Fibroblast of lung (primary cell): ENCODE measurements at regions not wholly inside any gene's neighbourhood (a gene's known extent, or its start where the extent isn't known, plus 50 kb on each side); places are given as distances from the start of the nearest gene placed in this dataset.

Experiments
- DNase-seq, 2 donors: peaks; one replicate each; pipeline versions ENCODE4 v3.0.0 to v3.0.0-alpha.2; 2010; ENCODE audit warnings: low read depth in 2 of 2
- H2AFZ ChIP-seq: 2 replicates; pipeline ENCODE4 v1.5.1; 2012; ENCODE audit warnings: low read length, control low read depth, inconsistent platforms
- H3K27ac ChIP-seq: 2 replicates; pipeline ENCODE4 v1.5.1; 2011; ENCODE audit warnings: low read length, control low read depth; ENCODE audit not compliant: insufficient read depth
- H3K27me3 ChIP-seq: 2 replicates; pipeline ENCODE4 v1.5.1; 2011; ENCODE audit warnings: mild to moderate bottlenecking, low read length; ENCODE audit not compliant: control insufficient read depth, insufficient read depth
- H3K36me3 ChIP-seq: 2 replicates; pipeline ENCODE4 v1.5.1; 2011; ENCODE audit warnings: low read length; ENCODE audit not compliant: control insufficient read depth, insufficient read depth
- H3K4me1 ChIP-seq: 2 replicates; pipeline ENCODE4 v1.5.1; 2011; ENCODE audit warnings: low read length; ENCODE audit not compliant: control insufficient read depth, insufficient read depth; ENCODE audit errors: extremely low read depth
- H3K4me2 ChIP-seq: 2 replicates; pipeline ENCODE4 v1.5.1; 2011; ENCODE audit warnings: low read length, control low read depth; ENCODE audit not compliant: insufficient read depth; ENCODE audit errors: extremely low read depth
- H3K4me3 ChIP-seq, 4 experiments: fragments of 200-600 bp in 1 of 4; sonication (generic) in 1 of 4; replicated peaks in 1 of 4; 2 replicates each; pipeline ENCODE4 v1.5.1; 2011 to 2016; ENCODE audit warnings: low read length in 4 of 4, low read depth in 3 of 4, mild to moderate bottlenecking in 3 of 4, control low read depth in 2 of 4, inconsistent platforms in 1 of 4, mixed read lengths in 1 of 4; ENCODE audit not compliant: insufficient read depth in 1 of 4; ENCODE audit errors: control extremely low read depth in 1 of 4
- H3K79me2 ChIP-seq: 2 replicates; pipeline ENCODE4 v1.5.1; 2012; ENCODE audit warnings: mild to moderate bottlenecking, low read length, inconsistent platforms; ENCODE audit not compliant: control insufficient read depth, insufficient read depth
- H3K9ac ChIP-seq: 2 replicates; pipeline ENCODE4 v1.5.1; 2011; ENCODE audit warnings: mild to moderate bottlenecking, low read length, control low read depth; ENCODE audit not compliant: insufficient read depth
- H3K9me3 ChIP-seq: 2 replicates; pipeline ENCODE4 v1.5.1; 2012; ENCODE audit warnings: low read depth, low read length; ENCODE audit not compliant: control insufficient read depth, insufficient read depth
- H4K20me1 ChIP-seq: 2 replicates; pipeline ENCODE4 v1.5.1; 2011; ENCODE audit warnings: low read length; ENCODE audit not compliant: control insufficient read depth, insufficient read depth; ENCODE audit errors: extremely low read depth
- CTCF ChIP-seq, 2 donors: IDR thresholded peaks in 1 of 2; conservative IDR thresholded peaks in 1 of 2; 1 replicate in 1 of 2; 2 replicates in 1 of 2; pipeline ENCODE4 v1.5.1; 2011 to 2012; ENCODE audit warnings: low read length in 2 of 2, control low read depth in 1 of 2, inconsistent platforms in 1 of 2, low read depth in 1 of 2, mild to moderate bottlenecking in 1 of 2
- EZH2 ChIP-seq: IDR thresholded peaks from 2 replicates; pipeline ENCODE4 v1.5.1; 2012; ENCODE audit warnings: low read length, control low read depth, mild to moderate bottlenecking; ENCODE audit errors: missing control alignments

- no peak overlapping the region for H2AFZ ChIP-seq
- DNase-seq: no peak
- no peak overlapping the region for H3K27ac ChIP-seq
- no peaks in the 10 kb centered on the region for H3K4me1 ChIP-seq
- H3K4me2 ChIP-seq: no peak overlapping the region
- no peaks in the 10 kb centered on the region for H3K36me3 ChIP-seq
- no peaks in the 10 kb centered on the region for H3K79me2 ChIP-seq
- H3K4me3 ChIP-seq: no peak overlapping the region
- H4K20me1 ChIP-seq: no peaks in the 10 kb centered on the region
- no peak overlapping the region for H3K9ac ChIP-seq
- H3K27me3 ChIP-seq: no peaks in the 10 kb centered on the region
- TF ChIP-seq EZH2 (no peak), CTCF (conservative IDR thresholded peaks at IDR 0.05 in 1 of 2, IDR thresholded peaks at IDR 0.05 in 1 of 2; ENCODE audit: low read depth in 1 of 2, low read length in 2 of 2) (no peak)
- no peaks in the 10 kb centered on the region for H3K9me3 ChIP-seq
Measured at GRCh38 chr9:30846651-30847050, 1537.8 kb upstream of the ACO1 start.

- Histone ChIP-seq H3K4me1 (no peaks in the 10 kb centered on the region), H3K27me3 (no peaks in the 10 kb centered on the region), H3K4me3 (no peak overlapping the region), H3K79me2 (no peaks in the 10 kb centered on the region), H3K9me3 (no peaks in the 10 kb centered on the region), H3K4me2 (no peak overlapping the region), H4K20me1 (no peaks in the 10 kb centered on the region), H2AFZ (no peak overlapping the region), H3K27ac (no peak overlapping the region), H3K36me3 (no peaks in the 10 kb centered on the region), H3K9ac (no peak overlapping the region)
- TF ChIP-seq CTCF (conservative IDR thresholded peaks at IDR 0.05 in 1 of 2, IDR thresholded peaks at IDR 0.05 in 1 of 2; ENCODE audit: low read depth in 1 of 2, low read length in 2 of 2) (no peak), EZH2 (no peak)
- DNase-seq: no peak
Measured at GRCh38 chr9:30851600-30851999, 1532.8 kb upstream of the ACO1 start.

GRCh38 chr9:30900706-30901105, 1483.7 kb upstream of the ACO1 start:
- no peaks in the 10 kb centered on the region for H3K36me3 ChIP-seq
- no peak overlapping the region for H3K9ac ChIP-seq
- H3K27me3 ChIP-seq: no peaks in the 10 kb centered on the region
- H3K4me3 ChIP-seq: no peak overlapping the region
- TF ChIP-seq EZH2 (no peak), CTCF (conservative IDR thresholded peaks at IDR 0.05 in 1 of 2, IDR thresholded peaks at IDR 0.05 in 1 of 2; ENCODE audit: low read depth in 1 of 2, low read length in 2 of 2) (no peak)
- H3K79me2 ChIP-seq: no peaks in the 10 kb centered on the region
- DNase-seq: no peak
- no peaks in the 10 kb centered on the region for H4K20me1 ChIP-seq
- no peaks in the 10 kb centered on the region for H3K9me3 ChIP-seq
- no peak overlapping the region for H3K4me2 ChIP-seq
- no peak overlapping the region for H3K27ac ChIP-seq
- no peak overlapping the region for H2AFZ ChIP-seq
- no peaks in the 10 kb centered on the region for H3K4me1 ChIP-seq
